GM18858 (cell line): ENCODE measurements at regions not wholly inside any gene's neighbourhood (a gene's known extent, or its start where the extent isn't known, plus 50 kb on each side); places are given as distances from the start of the nearest gene placed in this dataset.

Source experiments
- ATAC-seq: cut with Tn5 transposase; IDR thresholded peaks from one replicate; pipeline ENCODE4 v1.9.1; 2021; ENCODE audit not compliant: unreplicated experiment

DNA sequence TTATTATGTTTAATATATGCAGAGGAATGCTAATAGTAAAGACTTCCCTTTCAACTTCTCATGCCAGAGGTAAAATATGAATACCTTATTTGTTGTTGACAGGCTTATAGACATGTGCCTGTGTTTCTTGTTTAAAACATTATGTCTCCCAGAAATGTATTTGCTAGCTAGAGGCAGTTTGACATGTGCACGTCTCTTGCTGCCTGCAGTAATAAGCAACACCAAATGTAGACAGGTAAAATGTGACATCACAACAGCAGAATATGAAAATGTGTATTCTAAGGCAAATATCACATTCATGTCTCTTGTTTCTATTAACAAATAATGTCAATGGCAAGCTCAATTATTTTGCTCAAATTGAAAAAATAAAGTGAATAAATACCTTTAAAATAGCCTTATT lies 80.2 kb upstream of the NEGR1 start:
- no peak for ATAC-seq

DNA sequence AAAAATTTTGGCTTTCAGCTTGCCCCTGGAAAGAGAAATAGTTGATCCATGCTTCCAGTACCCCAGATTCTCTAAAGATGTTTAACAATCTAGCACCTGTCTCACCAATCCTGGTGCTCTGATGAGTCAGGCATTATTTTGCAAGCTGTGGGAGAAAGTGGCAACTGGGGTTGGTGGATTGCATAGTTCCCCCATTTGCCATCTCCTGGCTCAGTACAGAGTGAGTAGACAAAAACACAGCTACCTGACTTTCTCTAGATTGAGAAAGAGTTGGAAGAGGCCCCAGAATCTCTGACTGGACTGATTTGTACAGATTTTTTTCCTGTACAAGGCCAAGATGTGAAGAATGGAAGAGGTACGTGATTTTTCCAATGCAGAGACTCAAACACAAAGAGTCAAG lies 75.1 kb upstream of the NEGR1 start:
- no peak for ATAC-seq

DNA sequence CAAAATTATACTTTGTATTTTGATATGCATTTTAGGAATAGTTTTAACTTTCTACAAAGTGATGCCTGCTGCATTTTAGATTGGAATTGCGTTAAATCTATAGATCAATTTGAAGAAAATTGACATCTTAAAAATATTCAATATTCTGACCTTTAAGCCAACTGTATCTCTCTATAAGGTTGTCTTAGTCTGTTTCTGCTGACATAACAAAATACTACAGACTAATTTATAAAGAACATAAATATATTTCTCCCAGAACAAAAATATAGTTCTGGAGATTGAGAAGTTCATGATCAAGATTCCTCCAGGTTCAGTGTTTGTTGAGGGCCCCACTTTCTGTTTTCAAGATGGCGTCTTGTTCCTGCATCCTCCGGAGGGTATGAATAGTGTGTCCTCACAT lies 73.6 kb upstream of the NEGR1 start:
- ATAC-seq = no peak

DNA sequence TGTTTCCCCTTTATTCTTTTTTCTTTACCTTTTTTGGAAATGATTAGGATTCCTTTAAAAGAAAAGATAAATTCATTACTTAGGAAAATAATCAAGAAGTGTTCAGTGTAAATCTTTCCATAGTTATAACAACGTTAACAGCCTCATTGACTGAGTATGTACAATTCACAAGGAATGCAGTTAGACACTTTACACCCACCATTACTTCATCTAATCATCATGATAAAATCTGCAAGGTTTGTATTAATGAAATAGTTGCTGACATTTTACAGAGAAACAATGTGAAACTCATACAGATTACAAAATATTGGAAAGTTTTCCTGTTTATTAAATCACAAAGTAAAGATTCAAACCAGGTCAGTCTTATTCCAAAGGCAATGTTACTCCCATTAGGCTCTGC lies 59.3 kb upstream of the NEGR1 start:
- no peak for ATAC-seq

DNA sequence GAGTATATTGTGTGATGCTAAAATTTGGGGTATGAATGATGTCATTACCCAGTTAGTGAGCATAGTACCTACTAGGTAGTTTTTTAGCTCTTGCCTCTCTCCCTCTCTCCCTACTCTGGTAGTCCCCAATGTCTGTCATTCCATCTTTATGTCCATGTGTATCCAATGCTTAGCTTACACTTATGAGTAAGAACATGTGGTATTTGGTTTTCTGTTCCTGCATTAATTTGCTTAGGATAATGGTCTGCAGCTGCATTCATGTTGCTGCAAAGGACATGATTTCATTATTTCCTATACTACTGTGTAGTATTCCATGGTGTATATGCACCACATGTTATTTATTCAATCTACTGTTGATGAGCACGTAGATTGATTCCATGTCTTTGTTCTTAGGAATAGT lies 54.4 kb upstream of the NEGR1 start:
- no peak for ATAC-seq
